ENCODE measurements at regions not wholly inside any gene's neighbourhood (a gene's known extent, or its start where the extent isn't known, plus 50 kb on each side); places are given as distances from the start of the nearest gene placed in this dataset.

- Histone ChIP-seq H3K23ac (ENCODE audit: low read depth, low read length, poor library complexity) (no peak overlapping the region), H2BK120ac (ENCODE audit: low read depth, low read length) (no peak overlapping the region), H2BK5ac (ENCODE audit: low read length) (no peak overlapping the region), H3K27ac (replicated peaks; ENCODE audit: low read length) (no peak overlapping the region), H3K36me3 (replicated peaks in 1 of 2; ENCODE audit: control insufficient read depth in 2 of 2, insufficient read depth in 2 of 2, low read length in 2 of 2) (no peaks in the 10 kb centered on the region), H3K9ac (ENCODE audit: low read depth, low read length, poor library complexity) (no peak overlapping the region), H3K4ac (ENCODE audit: low read length) (no peak overlapping the region), H3K4me1 (ENCODE audit: control insufficient read depth in 2 of 2, insufficient read depth in 1 of 2, low read depth in 1 of 2, low read length in 2 of 2) (no peaks in the 10 kb centered on the region), H2AK5ac (ENCODE audit: low read depth, low read length) (no peak overlapping the region), H3K14ac (ENCODE audit: low read length) (no peak overlapping the region), H3K4me3 (ENCODE audit: low read length in 2 of 2) (no peak overlapping the region), H3K79me1 (ENCODE audit: low read depth, low read length) (no peaks in the 10 kb centered on the region), H3K18ac (ENCODE audit: low read length) (no peak overlapping the region), H3K27me3 (ENCODE audit: control insufficient read depth in 3 of 3, insufficient read depth in 3 of 3, low read depth in 1 of 3, low read length in 3 of 3) (no peaks in the 10 kb centered on the region), H2BK12ac (ENCODE audit: low read length) (no peak overlapping the region), H2BK15ac (ENCODE audit: low read length) (no peak overlapping the region), H2AFZ (ENCODE audit: low read length) (no peak overlapping the region), H3K4me2 (ENCODE audit: insufficient read depth, low read length, poor library complexity, severe bottlenecking) (no peak overlapping the region), H4K8ac (ENCODE audit: low read depth, low read length) (no peak overlapping the region), H3K9me3 (replicated peaks in 1 of 2; ENCODE audit: control insufficient read depth in 2 of 2, insufficient read depth in 1 of 2, low read depth in 1 of 2, low read length in 2 of 2) (no peaks in the 10 kb centered on the region), H4K91ac (ENCODE audit: low read depth, low read length, poor library complexity) (no peak overlapping the region)
- no peak for DNase-seq (ENCODE audit: low spot score)
Observed at GRCh38 chr13:104327211-104327610, 1261.0 kb upstream of the SLC10A2 start.

- Histone ChIP-seq H3K14ac (ENCODE audit: low read length) (no peak overlapping the region), H4K91ac (ENCODE audit: low read depth, low read length, poor library complexity) (no peak overlapping the region), H2AFZ (ENCODE audit: low read length) (no peak overlapping the region), H3K27ac (replicated peaks; ENCODE audit: low read length) (no peak overlapping the region), H2BK120ac (ENCODE audit: low read depth, low read length) (no peak overlapping the region), H3K4me2 (ENCODE audit: insufficient read depth, low read length, poor library complexity, severe bottlenecking) (no peak overlapping the region), H3K9ac (ENCODE audit: low read depth, low read length, poor library complexity) (no peak overlapping the region), H3K36me3 (replicated peaks in 1 of 2; ENCODE audit: control insufficient read depth in 2 of 2, insufficient read depth in 2 of 2, low read length in 2 of 2) (no peaks in the 10 kb centered on the region), H2BK12ac (ENCODE audit: low read length) (no peak overlapping the region), H3K9me3 (replicated peaks in 1 of 2; ENCODE audit: control insufficient read depth in 2 of 2, insufficient read depth in 1 of 2, low read depth in 1 of 2, low read length in 2 of 2) (no peaks in the 10 kb centered on the region), H3K23ac (ENCODE audit: low read depth, low read length, poor library complexity) (no peak overlapping the region), H4K8ac (ENCODE audit: low read depth, low read length) (no peak overlapping the region), H3K18ac (ENCODE audit: low read length) (no peak overlapping the region), H3K79me1 (ENCODE audit: low read depth, low read length) (no peaks in the 10 kb centered on the region), H3K4me1 (ENCODE audit: control insufficient read depth in 2 of 2, insufficient read depth in 1 of 2, low read depth in 1 of 2, low read length in 2 of 2) (no peaks in the 10 kb centered on the region), H3K4me3 (ENCODE audit: low read length in 2 of 2) (no peak overlapping the region), H2BK5ac (ENCODE audit: low read length) (no peak overlapping the region), H3K27me3 (ENCODE audit: control insufficient read depth in 3 of 3, insufficient read depth in 3 of 3, low read depth in 1 of 3, low read length in 3 of 3) (no peaks in the 10 kb centered on the region), H3K4ac (ENCODE audit: low read length) (no peak overlapping the region), H2AK5ac (ENCODE audit: low read depth, low read length) (no peak overlapping the region), H2BK15ac (ENCODE audit: low read length) (no peak overlapping the region)
- DNase-seq (ENCODE audit: low spot score) = no peak
- no CpG with 5 or more reads among the region's 6 CpGs for whole genome bisulfite sequencing, 2 donors (ENCODE audit: extremely low coverage in 2 of 2, insufficient read length in 2 of 2, insufficient replicate concordance in 1 of 2)
Observed at GRCh38 chr13:104326523-104326922, 1260.3 kb upstream of the SLC10A2 start.

- WGBS, 2 donors (ENCODE audit: extremely low coverage in 2 of 2, insufficient read length in 2 of 2, insufficient replicate concordance in 1 of 2) = no CpG with 5 or more reads among the region's 5 CpGs
- Histone ChIP-seq H3K18ac (ENCODE audit: low read length) (no peak overlapping the region), H3K9me3 (replicated peaks in 1 of 2; ENCODE audit: control insufficient read depth in 2 of 2, insufficient read depth in 1 of 2, low read depth in 1 of 2, low read length in 2 of 2) (no peaks in the 10 kb centered on the region), H3K14ac (ENCODE audit: low read length) (no peak overlapping the region), H4K8ac (ENCODE audit: low read depth, low read length) (no peak overlapping the region), H2BK120ac (ENCODE audit: low read depth, low read length) (no peak overlapping the region), H3K23ac (ENCODE audit: low read depth, low read length, poor library complexity) (no peak overlapping the region), H3K79me1 (ENCODE audit: low read depth, low read length) (no peaks in the 10 kb centered on the region), H2BK5ac (ENCODE audit: low read length) (no peak overlapping the region), H3K4me1 (ENCODE audit: control insufficient read depth in 2 of 2, insufficient read depth in 1 of 2, low read depth in 1 of 2, low read length in 2 of 2) (no peaks in the 10 kb centered on the region), H2AFZ (ENCODE audit: low read length) (no peak overlapping the region), H3K27ac (replicated peaks; ENCODE audit: low read length) (no peak overlapping the region), H2BK15ac (ENCODE audit: low read length) (no peak overlapping the region), H4K91ac (ENCODE audit: low read depth, low read length, poor library complexity) (no peak overlapping the region), H3K9ac (ENCODE audit: low read depth, low read length, poor library complexity) (no peak overlapping the region), H2BK12ac (ENCODE audit: low read length) (no peak overlapping the region), H3K36me3 (replicated peaks in 1 of 2; ENCODE audit: control insufficient read depth in 2 of 2, insufficient read depth in 2 of 2, low read length in 2 of 2) (no peaks in the 10 kb centered on the region), H3K4ac (ENCODE audit: low read length) (no peak overlapping the region), H3K27me3 (ENCODE audit: control insufficient read depth in 3 of 3, insufficient read depth in 3 of 3, low read depth in 1 of 3, low read length in 3 of 3) (no peaks in the 10 kb centered on the region), H2AK5ac (ENCODE audit: low read depth, low read length) (no peak overlapping the region), H3K4me3 (ENCODE audit: low read length in 2 of 2) (no peak overlapping the region), H3K4me2 (ENCODE audit: insufficient read depth, low read length, poor library complexity, severe bottlenecking) (no peak overlapping the region)
- DNase-seq (ENCODE audit: low spot score) = no peak
Observed at GRCh38 chr13:104321756-104322155, 1255.5 kb upstream of the SLC10A2 start.

GRCh38 chr13:104320446-104320845 lies 1254.2 kb upstream of the SLC10A2 start:
- WGBS, 2 donors (ENCODE audit: extremely low coverage in 2 of 2, insufficient read length in 2 of 2, insufficient replicate concordance in 1 of 2) = no CpG with 5 or more reads among the region's 3 CpGs
- H3K23ac ChIP-seq (ENCODE audit: low read depth, low read length, poor library complexity) = no peak overlapping the region

More at GRCh38 chr13:104320446-104320845, 1254.2 kb upstream of the SLC10A2 start:
- Histone ChIP-seq H2BK120ac (ENCODE audit: low read depth, low read length) (no peak overlapping the region), H2BK12ac (ENCODE audit: low read length) (no peak overlapping the region), H3K79me1 (ENCODE audit: low read depth, low read length) (no peaks in the 10 kb centered on the region), H2BK5ac (ENCODE audit: low read length) (no peak overlapping the region), H3K4me3 (ENCODE audit: low read length in 2 of 2) (no peak overlapping the region), H4K91ac (ENCODE audit: low read depth, low read length, poor library complexity) (no peak overlapping the region), H3K4ac (ENCODE audit: low read length) (no peak overlapping the region), H4K8ac (ENCODE audit: low read depth, low read length) (no peak overlapping the region), H2AK5ac (ENCODE audit: low read depth, low read length) (no peak overlapping the region), H3K27me3 (ENCODE audit: control insufficient read depth in 3 of 3, insufficient read depth in 3 of 3, low read depth in 1 of 3, low read length in 3 of 3) (no peaks in the 10 kb centered on the region), H3K36me3 (replicated peaks in 1 of 2; ENCODE audit: control insufficient read depth in 2 of 2, insufficient read depth in 2 of 2, low read length in 2 of 2) (no peaks in the 10 kb centered on the region), H3K18ac (ENCODE audit: low read length) (no peak overlapping the region), H2AFZ (ENCODE audit: low read length) (no peak overlapping the region), H3K27ac (replicated peaks; ENCODE audit: low read length) (no peak overlapping the region), H3K4me1 (ENCODE audit: control insufficient read depth in 2 of 2, insufficient read depth in 1 of 2, low read depth in 1 of 2, low read length in 2 of 2) (no peaks in the 10 kb centered on the region), H3K14ac (ENCODE audit: low read length) (no peak overlapping the region), H3K9me3 (replicated peaks in 1 of 2; ENCODE audit: control insufficient read depth in 2 of 2, insufficient read depth in 1 of 2, low read depth in 1 of 2, low read length in 2 of 2) (no peaks in the 10 kb centered on the region), H3K9ac (ENCODE audit: low read depth, low read length, poor library complexity) (no peak overlapping the region), H3K4me2 (ENCODE audit: insufficient read depth, low read length, poor library complexity, severe bottlenecking) (no peak overlapping the region), H2BK15ac (ENCODE audit: low read length) (no peak overlapping the region)
- DNase-seq (ENCODE audit: low spot score) = no peak

Measured in neuronal stem cell (in vitro differentiated cells).